A549 (cell line): ENCODE measurements at regions not wholly inside any gene's neighbourhood (a gene's known extent, or its start where the extent isn't known, plus 50 kb on each side); places are given as distances from the start of the nearest gene placed in this dataset.

ENCODE experiments used
- ATAC-seq, 2 experiments: fragments of 200-7000 bp in 1 of 2; fragments of >200 bp in 1 of 2; cut with Nextera tagmentation in 1 of 2; cut with Tn5 transposase in 1 of 2; 3 replicates each; pipeline versions ENCODE4 v1.8.0 to v1.9.1; 2018 to 2020; ENCODE audit warnings: mild to moderate bottlenecking in 1 of 2, moderate library complexity in 1 of 2
- CTCF ChIA-PET: fragments of 300-600 bp; sonication (Branson Sonifier 250); formaldehyde crosslinking; extraction: SDS; loops from one replicate; lab custom pipeline; 2021; ENCODE audit warnings: antibody characterized with exemption, inconsistent platforms; lab: Yijun Ruan, JAX
- POLR2A ChIA-PET: fragments of 350-600 bp; formaldehyde crosslinking; extraction: SDS; loops from one replicate; lab custom pipeline; 2021; ENCODE audit warnings: antibody characterized with exemption, inconsistent platforms; lab: Yijun Ruan, JAX
- DNase-seq, 2 experiments: peaks; one replicate each; pipeline versions ENCODE4 v3.0.0 to v3.0.0-alpha.2; 2011 to 2016; ENCODE audit warnings: low read depth in 1 of 2, low spot score in 1 of 2
- FAIRE-seq: peaks from 2 replicates; lab custom pipeline; 2011; peaks lifted over from hg19 to GRCh38; lab: Jason Lieb, UNC
- H3K27ac ChIP-seq, 2 experiments: fragments of >200 bp; sonication (Bioruptor Twin); formaldehyde crosslinking; 3 replicates each; pipeline ENCODE4 v1.5.1; 2016 to 2017
- H3K4me1 ChIP-seq: fragments of >200 bp; sonication (Bioruptor Twin); formaldehyde crosslinking; 3 replicates; pipeline ENCODE4 v1.6.1; 2016
- H3K4me2 ChIP-seq: fragments of >200 bp; sonication (Bioruptor Twin); formaldehyde crosslinking; 3 replicates; pipeline ENCODE4 v1.6.1; 2016
- H3K4me3 ChIP-seq: fragments of >200 bp; sonication (Bioruptor Twin); formaldehyde crosslinking; 3 replicates; pipeline ENCODE4 v1.5.1; 2016
- H3K9me3 ChIP-seq: fragments of >200 bp; sonication (Bioruptor Twin); formaldehyde crosslinking; 3 replicates; pipeline ENCODE4 v1.6.1; 2016
- BHLHE40 ChIP-seq: IDR thresholded peaks from 2 replicates; pipeline ENCODE4 v1.6.1; 2012; ENCODE audit warnings: low read depth, low read length, inconsistent platforms
- CBX8 ChIP-seq: fragments of 200-600 bp; sonication (generic); IDR thresholded peaks from 2 replicates; pipeline ENCODE4 v1.6.1; 2016
- EHMT2 ChIP-seq: fragments of 200-600 bp; sonication (generic); IDR thresholded peaks from 2 replicates; pipeline ENCODE4 v1.6.1; 2016; ENCODE audit warnings: antibody characterized with exemption, low read depth, mild to moderate bottlenecking, moderate library complexity
- ELK1 ChIP-seq: fragments of 150-350 bp; IDR thresholded peaks from 2 replicates; pipeline ENCODE4 v1.6.1; 2014; ENCODE audit warnings: low read depth, mild to moderate bottlenecking, low read length
- FOSL2 ChIP-seq, 2 experiments: fragments of 450-650 bp in 1 of 2; fragments of >200 bp in 1 of 2; sonication (Bioruptor Twin) in 1 of 2; formaldehyde crosslinking; IDR thresholded peaks; 2 replicates each; pipeline versions ENCODE4 v1.5.0 to v1.6.1; 2016 to 2020; ENCODE audit warnings: mild to moderate bottlenecking in 1 of 2, moderate library complexity in 1 of 2
- FOXS1 ChIP-seq: fragments of 250-450 bp; sonication (Bioruptor Pico); IDR thresholded peaks from 2 replicates; pipeline ENCODE4 v1.5.0; 2020; ENCODE audit warnings: mild to moderate bottlenecking, moderate library complexity
- HEYL ChIP-seq: fragments of 250-450 bp; sonication (Bioruptor Pico); IDR thresholded peaks from 2 replicates; pipeline ENCODE4 v1.8.0; 2021; ENCODE audit warnings: mild to moderate bottlenecking, moderate library complexity
- HOXA7 ChIP-seq: fragments of 250-450 bp; sonication (Bioruptor Pico); IDR thresholded peaks from 2 replicates; pipeline ENCODE4 v1.5.0; 2020; ENCODE audit warnings: mild to moderate bottlenecking, moderate library complexity
- HOXB13 ChIP-seq: fragments of 250-450 bp; sonication (Bioruptor Pico); IDR thresholded peaks from 2 replicates; pipeline ENCODE4 v1.5.0; 2020; ENCODE audit warnings: low read depth, mild to moderate bottlenecking, moderate library complexity
- HOXB5 ChIP-seq: fragments of 250-450 bp; sonication (Bioruptor Pico); IDR thresholded peaks from 2 replicates; pipeline ENCODE4 v1.5.0; 2020; ENCODE audit warnings: mild to moderate bottlenecking, moderate library complexity
- JUNB ChIP-seq: fragments of >200 bp; sonication (Bioruptor Twin); formaldehyde crosslinking; IDR thresholded peaks from 2 replicates; pipeline ENCODE4 v1.6.1; 2016
- KDM1A ChIP-seq: fragments of 200-600 bp; sonication (generic); IDR thresholded peaks from 2 replicates; pipeline ENCODE4 v1.6.1; 2016; ENCODE audit warnings: low read depth, mild to moderate bottlenecking
- MAFK ChIP-seq: fragments of 450-650 bp; IDR thresholded peaks from 2 replicates; pipeline ENCODE4 v1.6.1; 2014; ENCODE audit not compliant: partially characterized antibody
- MYC ChIP-seq: IDR thresholded peaks from 2 replicates; pipeline ENCODE4 v1.6.1; 2012; ENCODE audit warnings: mild to moderate bottlenecking, inconsistent platforms, low read length, improper control_type of control experiment, borderline replicate concordance
- NFE2L2 ChIP-seq: fragments of 150-350 bp; conservative IDR thresholded peaks from 2 replicates; pipeline ENCODE4 v1.6.1; 2014; ENCODE audit warnings: low read length
- NR3C1 ChIP-seq: fragments of >200 bp; sonication (Bioruptor Twin); formaldehyde crosslinking; IDR thresholded peaks from 3 replicates; pipeline ENCODE4 v1.6.1; 2017
- RNF2 ChIP-seq: fragments of 200-600 bp; sonication (generic); IDR thresholded peaks from 2 replicates; pipeline ENCODE4 v1.6.1; 2016; ENCODE audit warnings: low read depth, mild to moderate bottlenecking, antibody characterized with exemption, moderate library complexity, borderline replicate concordance
- ZFP36 ChIP-seq: fragments of 450-650 bp; IDR thresholded peaks from 2 replicates; pipeline ENCODE4 v1.6.1; 2014; ENCODE audit warnings: borderline replicate concordance; ENCODE audit not compliant: partially characterized antibody
- ZNF302 ChIP-seq: fragments of 250-450 bp; sonication (Bioruptor Pico); IDR thresholded peaks from 2 replicates; pipeline ENCODE4 v1.9.0; 2021; ENCODE audit warnings: inconsistent platforms, mild to moderate bottlenecking, moderate library complexity
- WGBS: methylation state at CpG from one replicate; pipeline ENCODE4 v1.1.6; 2017; ENCODE audit errors: missing lambda C conversion rate; 5-methylcytosine and 5-hydroxymethylcytosine counted together
- TF ChIP-seq, protein P1 (sequence below): fragments of 450-650 bp; IDR thresholded peaks from 2 replicates; pipeline ENCODE4 v1.6.1; 2014; ENCODE audit warnings: antibody characterized with exemption
- TF ChIP-seq, protein P2 (sequence below): IDR thresholded peaks from 2 replicates; pipeline ENCODE4 v1.6.1; 2012; ENCODE audit warnings: low read depth, borderline replicate concordance
- TF ChIP-seq, protein P3 (sequence below): fragments of >200 bp; sonication (Bioruptor Twin); formaldehyde crosslinking; IDR thresholded peaks from 3 replicates; pipeline ENCODE4 v1.5.1; 2016

- H3K9me3 ChIP-seq = no peaks in the 10 kb centered on the region; the same call in 2 of the 3 replicates
- no peak overlapping the region for H3K4me3 ChIP-seq
- POLR2A ChIA-PET = no interaction called here
- FAIRE-seq (no peak), ATAC-seq (no peak), DNase-seq (no peak)
- TF ChIP-seq NR3C1 (no peak), FOXS1 (CRISPR knock-in tag) (no peak), HOXB5 (no peak)
- H3K4me2 ChIP-seq = no peak overlapping the region
- WGBS = 92% methylated on average over 4 of the region's 4 CpGs
- H3K27ac ChIP-seq = no peak overlapping the region
- no peaks in the 10 kb centered on the region for H3K4me1 ChIP-seq
- CTCF ChIA-PET = interaction anchor here (1.8 to 3.3 kb wide), 2 partner anchors 10 kb away, joined by 4 to 15 read pairs; no protein-coding TSS in a partner anchor
Observed at GRCh38 chr20:52093575-52093974, 98.0 kb downstream of the ZFP64 start.

- ATAC-seq (no peak), FAIRE-seq (no peak), DNase-seq (no peak)
- ChIA-PET CTCF (interaction anchor here (0.5 to 1.3 kb wide), 5 partner anchors 14 to 1103 kb away, joined by 3 to 7 read pairs (median 4); no protein-coding TSS in a partner anchor), POLR2A (no interaction called here)
- Histone ChIP-seq H3K27ac (no peak overlapping the region), H3K4me1 (no peaks in the 10 kb centered on the region), H3K9me3 (peaks cover 15% of the 10 kb centered on the region), H3K4me2 (no peak overlapping the region), H3K4me3 (no peak overlapping the region)
- peak; percentile 82 for TF ChIP-seq MAFK
- no peak for TF ChIP-seq JUNB
- 89% methylated on average over 3 of the region's 3 CpGs for WGBS
Observed at GRCh38 chr20:52090035-52090434, 101.5 kb downstream of the ZFP64 start.

DNA sequence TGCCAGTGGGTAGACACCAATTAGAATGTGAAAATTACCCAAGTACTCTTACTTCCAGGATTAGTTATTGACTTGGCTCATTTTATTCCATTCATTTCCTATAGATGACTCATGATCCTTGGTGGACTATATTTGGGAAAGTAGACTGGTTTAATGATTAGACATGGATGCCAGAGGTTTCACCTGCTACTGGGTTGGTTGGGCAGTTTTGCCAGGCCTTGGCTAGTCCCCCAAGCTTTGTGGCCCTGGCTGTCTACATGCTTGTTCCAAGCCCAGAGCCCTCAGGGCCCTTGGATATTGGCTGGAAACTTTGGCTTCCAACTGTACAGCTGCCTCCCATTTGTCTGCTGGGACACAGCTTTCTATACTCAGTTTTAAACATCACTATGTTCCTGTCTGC lies 104.1 kb downstream of the ZFP64 start:
- ChIA-PET POLR2A (no interaction called here), CTCF (interaction anchor here (0.8 to 1.3 kb wide), 3 partner anchors 19 to 448 kb away, joined by 3 to 4 read pairs (median 3); no protein-coding TSS in a partner anchor)
- Histone ChIP-seq H3K4me3 (no peak overlapping the region), H3K4me1 (0 out of 3 replicates have a peak, but pooled peaks cover 3% of the 10 kb centered on the region), H3K27ac (no peak overlapping the region), H3K4me2 (no peak overlapping the region), H3K9me3 (peaks cover 15% of the 10 kb centered on the region)
- TF ChIP-seq BHLHE40 = no peak
- TF ChIP-seq, protein P1, sequence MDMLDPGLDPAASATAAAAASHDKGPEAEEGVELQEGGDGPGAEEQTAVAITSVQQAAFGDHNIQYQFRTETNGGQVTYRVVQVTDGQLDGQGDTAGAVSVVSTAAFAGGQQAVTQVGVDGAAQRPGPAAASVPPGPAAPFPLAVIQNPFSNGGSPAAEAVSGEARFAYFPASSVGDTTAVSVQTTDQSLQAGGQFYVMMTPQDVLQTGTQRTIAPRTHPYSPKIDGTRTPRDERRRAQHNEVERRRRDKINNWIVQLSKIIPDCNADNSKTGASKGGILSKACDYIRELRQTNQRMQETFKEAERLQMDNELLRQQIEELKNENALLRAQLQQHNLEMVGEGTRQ = no peak
- TF ChIP-seq HOXB13 (CRISPR knock-in tag) = no peak
- TF ChIP-seq FOSL2 (IDR thresholded peaks at IDR 0.05) = no peak
- no peak for TF ChIP-seq FOSL2 (CRISPR knock-in tag; IDR thresholded peaks at IDR 0.05)
- no peak for ATAC-seq
- FAIRE-seq = no peak
- no peak for DNase-seq

GRCh38 chr20:52086878-52087277 lies 104.7 kb downstream of the ZFP64 start:
- Histone ChIP-seq H3K27ac (no peak overlapping the region), H3K9me3 (peaks cover 15% of the 10 kb centered on the region)
- DNase-seq = no peak
- POLR2A ChIA-PET = no interaction called here
- no peak for ATAC-seq
- no peak for FAIRE-seq
- CTCF ChIA-PET = interaction anchor here (0.8 to 1.3 kb wide), 3 partner anchors 20 to 448 kb away, joined by 3 to 4 read pairs (median 3); no protein-coding TSS in a partner anchor
- TF ChIP-seq MYC (no peak), JUNB (no peak), KDM1A (peak; percentile 72), RNF2 (no peak), HOXB13 (CRISPR knock-in tag) (no peak), NFE2L2 (no peak)
- TF ChIP-seq, all 56 proteins: peak for 1
- Histone ChIP-seq H3K4me1 (0 out of 3 replicates have a peak, but pooled peaks cover 3% of the 10 kb centered on the region), H3K4me2 (no peak overlapping the region), H3K4me3 (no peak overlapping the region)

- POLR2A ChIA-PET = no interaction called here
- FAIRE-seq (no peak), ATAC-seq (no peak), DNase-seq (no peak)
- no peak overlapping the region for H3K27ac ChIP-seq
- H3K4me1 ChIP-seq = 0 out of 3 replicates have a peak, but pooled peaks cover 3% of the 10 kb centered on the region
- no peak overlapping the region for H3K4me2 ChIP-seq
- WGBS = 97% methylated on average over 28 of the region's 28 CpGs
- CTCF ChIA-PET = interaction anchor here (0.6 to 6.2 kb wide), 31 partner anchors 9 to 1097 kb away, joined by 3 to 67 read pairs (median 4); no protein-coding TSS in a partner anchor
- H3K9me3 ChIP-seq = peaks cover 15% of the 10 kb centered on the region
- H3K4me3 ChIP-seq = no peak overlapping the region
- no peak for TF ChIP-seq MAFK
- no peak for TF ChIP-seq ELK1
- TF ChIP-seq CBX8 = no peak
- TF ChIP-seq HOXA7 (CRISPR knock-in tag) = no peak
- TF ChIP-seq ZNF302 (CRISPR knock-in tag) = no peak
- no peak for TF ChIP-seq FOSL2 (IDR thresholded peaks at IDR 0.05)
- no peak for TF ChIP-seq FOSL2 (CRISPR knock-in tag; IDR thresholded peaks at IDR 0.05)
- TF ChIP-seq ZFP36 = no peak
- TF ChIP-seq RNF2 = no peak
- TF ChIP-seq, protein P2, sequence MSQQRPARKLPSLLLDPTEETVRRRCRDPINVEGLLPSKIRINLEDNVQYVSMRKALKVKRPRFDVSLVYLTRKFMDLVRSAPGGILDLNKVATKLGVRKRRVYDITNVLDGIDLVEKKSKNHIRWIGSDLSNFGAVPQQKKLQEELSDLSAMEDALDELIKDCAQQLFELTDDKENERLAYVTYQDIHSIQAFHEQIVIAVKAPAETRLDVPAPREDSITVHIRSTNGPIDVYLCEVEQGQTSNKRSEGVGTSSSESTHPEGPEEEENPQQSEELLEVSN = no peak
- TF ChIP-seq JUNB = no peak
- no peak for TF ChIP-seq HEYL (CRISPR knock-in tag)
- TF ChIP-seq, protein P3, sequence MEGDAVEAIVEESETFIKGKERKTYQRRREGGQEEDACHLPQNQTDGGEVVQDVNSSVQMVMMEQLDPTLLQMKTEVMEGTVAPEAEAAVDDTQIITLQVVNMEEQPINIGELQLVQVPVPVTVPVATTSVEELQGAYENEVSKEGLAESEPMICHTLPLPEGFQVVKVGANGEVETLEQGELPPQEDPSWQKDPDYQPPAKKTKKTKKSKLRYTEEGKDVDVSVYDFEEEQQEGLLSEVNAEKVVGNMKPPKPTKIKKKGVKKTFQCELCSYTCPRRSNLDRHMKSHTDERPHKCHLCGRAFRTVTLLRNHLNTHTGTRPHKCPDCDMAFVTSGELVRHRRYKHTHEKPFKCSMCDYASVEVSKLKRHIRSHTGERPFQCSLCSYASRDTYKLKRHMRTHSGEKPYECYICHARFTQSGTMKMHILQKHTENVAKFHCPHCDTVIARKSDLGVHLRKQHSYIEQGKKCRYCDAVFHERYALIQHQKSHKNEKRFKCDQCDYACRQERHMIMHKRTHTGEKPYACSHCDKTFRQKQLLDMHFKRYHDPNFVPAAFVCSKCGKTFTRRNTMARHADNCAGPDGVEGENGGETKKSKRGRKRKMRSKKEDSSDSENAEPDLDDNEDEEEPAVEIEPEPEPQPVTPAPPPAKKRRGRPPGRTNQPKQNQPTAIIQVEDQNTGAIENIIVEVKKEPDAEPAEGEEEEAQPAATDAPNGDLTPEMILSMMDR = no peak
- no peak for TF ChIP-seq BHLHE40
- no peak for TF ChIP-seq EHMT2
Observed at GRCh38 chr20:52084727-52085126, 106.9 kb downstream of the ZFP64 start.
